ENCODE measurements at regions not wholly inside any gene's neighbourhood (a gene's known extent, or its start where the extent isn't known, plus 50 kb on each side); places are given as distances from the start of the nearest gene placed in this dataset.

DNA sequence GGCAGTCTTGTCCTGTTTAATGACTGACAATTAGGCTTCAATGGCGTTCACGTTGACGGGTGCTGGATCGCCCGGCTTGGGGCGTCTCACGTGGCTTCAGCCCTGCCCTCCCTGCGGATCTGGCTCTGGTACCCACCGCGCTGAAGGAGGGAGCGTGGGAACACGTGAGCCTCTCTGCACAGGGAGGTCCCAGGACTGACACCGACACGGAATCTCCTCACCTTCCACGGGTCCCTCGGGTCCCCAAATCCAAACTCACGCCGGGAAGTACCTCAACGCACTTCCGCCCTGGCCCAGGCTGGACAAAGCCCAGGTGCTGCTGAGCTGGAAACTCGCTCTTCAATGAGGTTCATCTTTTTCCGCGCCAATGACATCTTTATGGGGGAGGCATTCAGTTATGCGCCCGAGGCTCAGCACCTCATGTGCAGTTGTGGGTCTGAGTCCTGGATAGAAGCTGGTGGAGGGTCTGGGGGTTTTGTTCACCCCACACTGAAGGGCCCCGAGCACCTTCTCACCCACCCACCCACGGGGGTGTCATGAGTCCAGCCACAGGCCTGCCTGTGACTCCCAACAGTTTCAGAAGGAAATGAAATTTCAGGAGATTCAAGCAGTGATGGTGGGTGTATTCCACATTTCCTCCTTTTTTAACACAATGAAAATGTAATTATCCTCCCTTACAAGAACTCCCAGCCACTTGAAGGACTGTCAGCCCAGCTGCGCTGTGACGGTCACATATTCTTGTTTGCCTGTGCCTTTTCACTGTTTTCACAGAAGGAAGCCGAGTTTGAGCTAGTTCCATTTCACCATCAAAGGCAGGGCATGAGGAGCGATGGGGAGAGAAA lies 251.7 kb upstream of the SFSWAP start:
- H3K27me3 ChIP-seq (replicated peaks): no peaks in the 10 kb centered on the region

DNA sequence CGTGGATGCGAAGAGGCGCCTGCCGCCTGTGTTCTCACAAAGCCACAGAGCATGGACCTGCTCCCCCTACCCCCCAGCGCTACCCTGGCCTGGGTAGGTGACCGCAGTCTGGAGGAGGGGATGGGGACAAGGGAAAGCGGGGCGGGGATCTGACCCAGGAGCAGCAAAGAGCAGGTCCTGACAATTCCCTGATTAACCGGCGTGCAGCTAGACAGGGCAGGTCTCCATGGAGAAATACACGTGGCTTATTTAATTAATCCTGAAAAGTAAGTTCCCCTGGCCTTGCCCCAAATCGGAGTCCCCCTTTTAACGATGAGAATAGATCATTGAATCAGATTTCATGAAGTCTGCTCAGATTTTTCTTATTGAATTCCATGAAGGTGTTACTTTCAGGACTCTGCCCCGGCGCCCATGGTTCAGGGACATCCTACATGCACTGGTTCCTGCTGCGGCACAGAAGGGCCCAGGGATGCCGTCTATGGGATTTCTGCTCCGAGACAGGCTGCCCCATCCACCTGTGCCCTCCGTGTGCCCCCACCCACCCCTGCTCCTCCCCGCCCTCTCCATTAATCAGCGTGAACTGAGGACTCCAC lies 251.0 kb upstream of the SFSWAP start:
- no peak for DNase-seq
- Histone ChIP-seq H3K27me3 (replicated peaks) (no peaks in the 10 kb centered on the region), H3K4me3 (ENCODE audit: low read depth, low read length) (no peak overlapping the region), H3K27ac (no peak overlapping the region), H3K36me3 (replicated peaks) (no peaks in the 10 kb centered on the region)
- TF ChIP-seq, protein P1, sequence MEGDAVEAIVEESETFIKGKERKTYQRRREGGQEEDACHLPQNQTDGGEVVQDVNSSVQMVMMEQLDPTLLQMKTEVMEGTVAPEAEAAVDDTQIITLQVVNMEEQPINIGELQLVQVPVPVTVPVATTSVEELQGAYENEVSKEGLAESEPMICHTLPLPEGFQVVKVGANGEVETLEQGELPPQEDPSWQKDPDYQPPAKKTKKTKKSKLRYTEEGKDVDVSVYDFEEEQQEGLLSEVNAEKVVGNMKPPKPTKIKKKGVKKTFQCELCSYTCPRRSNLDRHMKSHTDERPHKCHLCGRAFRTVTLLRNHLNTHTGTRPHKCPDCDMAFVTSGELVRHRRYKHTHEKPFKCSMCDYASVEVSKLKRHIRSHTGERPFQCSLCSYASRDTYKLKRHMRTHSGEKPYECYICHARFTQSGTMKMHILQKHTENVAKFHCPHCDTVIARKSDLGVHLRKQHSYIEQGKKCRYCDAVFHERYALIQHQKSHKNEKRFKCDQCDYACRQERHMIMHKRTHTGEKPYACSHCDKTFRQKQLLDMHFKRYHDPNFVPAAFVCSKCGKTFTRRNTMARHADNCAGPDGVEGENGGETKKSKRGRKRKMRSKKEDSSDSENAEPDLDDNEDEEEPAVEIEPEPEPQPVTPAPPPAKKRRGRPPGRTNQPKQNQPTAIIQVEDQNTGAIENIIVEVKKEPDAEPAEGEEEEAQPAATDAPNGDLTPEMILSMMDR (IDR thresholded peaks at IDR 0.05; ENCODE audit: low read depth, low read length, missing control alignments): no peak
- in situ Hi-C loops (cut with HindIII; ENCODE audit: low pct_ligation_motif_present, low sequenced_read_pairs): no loop called here

More for the DNA sequence above, 251.7 kb upstream of the SFSWAP start:
- in situ Hi-C loops (cut with HindIII; ENCODE audit: low pct_ligation_motif_present, low sequenced_read_pairs): no loop called here
- no peak overlapping the region for H3K4me3 ChIP-seq (ENCODE audit: low read depth, low read length)
- TF ChIP-seq, protein P1 (IDR thresholded peaks at IDR 0.05; ENCODE audit: low read depth, low read length, missing control alignments): no peak
- no peak overlapping the region for H3K27ac ChIP-seq
- H3K36me3 ChIP-seq (replicated peaks): no peaks in the 10 kb centered on the region
- DNase-seq: no peak

DNA sequence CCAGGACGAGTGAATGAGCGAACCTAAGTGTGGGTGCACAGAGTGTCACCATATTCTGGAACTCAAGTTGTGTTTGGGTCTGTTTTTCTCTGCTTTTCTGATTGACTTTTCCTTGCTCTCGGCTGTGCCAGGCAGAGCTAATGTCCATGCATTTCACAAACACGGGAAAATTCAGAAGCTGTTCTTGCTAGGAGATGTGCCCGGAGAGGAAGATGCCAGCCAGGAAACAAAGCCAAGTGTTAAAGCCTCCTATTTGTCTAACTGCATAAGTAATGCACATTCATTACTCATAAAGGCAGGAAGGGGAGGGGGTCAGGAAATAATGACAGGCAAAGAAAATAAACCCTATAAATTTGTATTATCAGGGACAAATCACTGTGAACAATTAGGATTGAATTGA lies 250.4 kb upstream of the SFSWAP start:
- Histone ChIP-seq H3K27me3 (replicated peaks) (no peaks in the 10 kb centered on the region), H3K4me3 (ENCODE audit: low read depth, low read length) (no peak overlapping the region), H3K27ac (no peak overlapping the region), H3K36me3 (replicated peaks) (no peaks in the 10 kb centered on the region)
- TF ChIP-seq, protein P1 (IDR thresholded peaks at IDR 0.05; ENCODE audit: low read depth, low read length, missing control alignments): no peak
- DNase-seq: no peak
- in situ Hi-C loops (cut with HindIII; ENCODE audit: low pct_ligation_motif_present, low sequenced_read_pairs): no loop called here

DNA sequence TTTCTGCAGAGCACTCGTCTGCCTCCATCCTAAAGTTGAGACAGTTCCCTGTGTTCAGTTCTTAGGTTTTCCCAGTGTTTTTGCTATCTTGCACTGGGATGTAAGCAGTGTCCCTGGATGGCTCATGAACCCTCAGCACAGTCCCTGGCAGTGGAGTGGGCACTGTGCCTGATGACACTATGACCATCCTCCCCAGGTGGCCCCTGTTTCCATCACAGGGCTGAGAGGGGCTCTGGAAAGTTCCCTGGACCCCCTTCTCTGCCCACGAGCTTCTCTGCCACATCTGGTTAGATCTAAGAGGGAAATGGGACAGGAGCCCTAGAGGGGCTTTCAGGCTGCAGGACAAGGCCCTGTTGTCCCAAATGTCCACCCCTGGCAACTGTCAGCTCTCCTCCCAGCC lies 249.8 kb upstream of the SFSWAP start:
- no peak for DNase-seq
- Histone ChIP-seq H3K36me3 (replicated peaks) (no peaks in the 10 kb centered on the region), H3K27ac (no peak overlapping the region), H3K4me3 (ENCODE audit: low read depth, low read length) (no peak overlapping the region), H3K27me3 (replicated peaks) (no peaks in the 10 kb centered on the region)
- TF ChIP-seq, protein P1 (IDR thresholded peaks at IDR 0.05; ENCODE audit: low read depth, low read length, missing control alignments): no peak
- in situ Hi-C loops (cut with HindIII; ENCODE audit: low pct_ligation_motif_present, low sequenced_read_pairs): no loop called here

DNA sequence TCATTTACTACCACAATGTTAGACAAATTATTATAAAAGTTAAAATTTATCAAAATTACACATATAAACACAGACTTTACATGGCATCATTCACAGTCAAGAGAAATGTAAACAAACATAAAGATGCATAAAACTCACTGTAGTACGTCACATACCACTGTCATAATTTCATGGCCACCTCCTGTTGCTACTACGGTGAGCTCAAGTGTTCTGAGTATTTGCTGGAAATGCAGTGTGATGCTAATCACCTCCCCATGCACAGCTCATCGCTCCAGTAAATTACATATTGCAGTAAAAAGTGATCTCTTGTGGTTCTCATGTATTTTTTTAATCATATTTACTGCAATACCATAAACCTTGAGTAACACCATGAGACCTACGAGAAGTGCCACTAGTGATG lies 247.7 kb upstream of the SFSWAP start:
- TF ChIP-seq, protein P1 (IDR thresholded peaks at IDR 0.05; ENCODE audit: low read depth, low read length, missing control alignments): no peak
- in situ Hi-C loops (cut with HindIII; ENCODE audit: low pct_ligation_motif_present, low sequenced_read_pairs): no loop called here
- no peak for DNase-seq
- Histone ChIP-seq H3K4me3 (ENCODE audit: low read depth, low read length) (no peak overlapping the region), H3K27ac (no peak overlapping the region), H3K36me3 (replicated peaks) (no peaks in the 10 kb centered on the region), H3K27me3 (replicated peaks) (no peaks in the 10 kb centered on the region)

Data from brain microvascular endothelial cell (primary cell).